ENCODE measurements at regions not wholly inside any gene's neighbourhood (a gene's known extent, or its start where the extent isn't known, plus 50 kb on each side); places are given as distances from the start of the nearest gene placed in this dataset.

DNA sequence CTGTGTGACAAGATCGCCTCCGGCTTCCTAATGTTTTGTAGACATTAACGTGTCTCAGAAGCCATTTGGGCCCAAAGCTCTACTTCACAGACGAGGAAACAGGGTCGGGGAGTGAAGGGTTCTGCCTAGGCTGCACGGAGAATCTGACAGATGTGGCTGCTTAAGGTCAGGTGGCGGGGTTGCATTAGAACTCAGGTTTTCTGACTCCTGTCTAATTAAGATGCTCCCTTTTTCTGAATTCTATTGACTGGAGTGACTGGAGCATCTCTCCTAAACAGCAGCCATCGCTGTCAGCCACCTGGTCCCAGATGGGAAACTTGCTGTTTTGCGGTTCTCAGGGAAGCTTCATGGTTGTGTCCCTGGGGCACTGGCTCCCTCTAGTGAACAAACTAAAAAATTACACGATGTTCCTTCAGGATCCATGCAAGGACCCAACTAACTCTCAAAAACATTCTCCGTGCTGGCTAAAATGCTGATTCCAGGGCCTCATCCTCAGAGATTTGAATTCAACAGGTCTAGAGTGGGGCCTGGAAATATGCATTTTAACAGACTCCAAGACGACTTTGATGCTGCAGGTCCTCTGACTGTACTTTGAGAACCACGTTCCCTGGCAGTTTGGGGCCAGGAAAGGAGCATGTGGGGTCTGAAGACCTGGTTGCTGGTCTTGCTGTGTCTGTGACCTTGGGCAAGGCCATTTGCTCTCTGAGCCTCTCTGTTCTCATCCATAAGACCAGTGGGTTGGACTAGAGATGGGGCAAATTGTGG is 117.4 kb downstream of the IRF8 start:
- DNase-seq (ENCODE audit: extremely low spot score): no peak
- no peaks in the 10 kb centered on the region for H3K36me3 ChIP-seq (ENCODE audit: insufficient read depth)
- H3K4me1 ChIP-seq (ENCODE audit: insufficient read depth): no peaks in the 10 kb centered on the region
- WGBS: 51% methylated on average over 13 of the region's 13 CpGs
- no peak overlapping the region for H3K27ac ChIP-seq (ENCODE audit: low read depth)
- no peak overlapping the region for H3K4me3 ChIP-seq (ENCODE audit: low read depth, low read length)

GRCh38 chr16:86018071-86018470 is 119.1 kb downstream of the IRF8 start:
- DNase-seq (ENCODE audit: extremely low spot score): no peak
- Histone ChIP-seq H3K4me3 (ENCODE audit: low read depth, low read length) (no peak overlapping the region), H3K4me1 (ENCODE audit: insufficient read depth) (no peaks in the 10 kb centered on the region), H3K36me3 (ENCODE audit: insufficient read depth) (no peaks in the 10 kb centered on the region), H3K27ac (ENCODE audit: low read depth) (no peak overlapping the region)
- 42% methylated on average over 2 of the region's 2 CpGs for WGBS

DNA sequence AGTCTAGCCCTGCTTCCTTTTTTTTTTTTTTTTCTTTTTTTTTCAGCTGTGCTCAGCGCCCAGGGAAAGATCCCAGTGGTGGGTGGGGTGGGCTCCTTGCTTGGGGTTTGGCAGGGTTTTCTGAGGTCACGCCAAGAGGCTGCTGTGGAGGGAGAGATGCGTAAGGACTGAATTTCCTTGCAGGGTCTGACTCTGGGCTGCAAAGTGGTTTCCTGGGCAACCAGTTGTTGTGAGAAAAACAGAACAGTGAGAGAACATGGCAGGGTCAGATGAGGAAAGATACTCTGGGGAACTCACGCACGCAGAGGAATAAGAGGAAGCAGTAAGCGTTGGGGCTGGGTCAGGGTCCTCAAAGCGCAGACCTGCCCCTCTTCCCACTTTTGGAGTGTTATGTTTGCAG is 119.5 kb downstream of the IRF8 start:
- DNase-seq (ENCODE audit: extremely low spot score): peak; percentile 66
- no peak overlapping the region for H3K27ac ChIP-seq (ENCODE audit: low read depth)
- H3K4me3 ChIP-seq (ENCODE audit: low read depth, low read length): no peak overlapping the region
- no peaks in the 10 kb centered on the region for H3K4me1 ChIP-seq (ENCODE audit: insufficient read depth)
- WGBS: 5% methylated on average over 7 of the region's 7 CpGs
- H3K36me3 ChIP-seq (ENCODE audit: insufficient read depth): no peaks in the 10 kb centered on the region

- no peak for DNase-seq (ENCODE audit: extremely low spot score)
- H3K4me3 ChIP-seq (ENCODE audit: low read depth, low read length): no peak overlapping the region
Observed at GRCh38 chr16:86018941-86019340, 120.0 kb downstream of the IRF8 start.

GRCh38 chr16:86019446-86020047 is 120.6 kb downstream of the IRF8 start:
- no peak overlapping the region for H3K27ac ChIP-seq (ENCODE audit: low read depth)
- DNase-seq (ENCODE audit: extremely low spot score): no peak
- H3K36me3 ChIP-seq (ENCODE audit: insufficient read depth): no peaks in the 10 kb centered on the region
- 67% methylated on average over 14 of the region's 14 CpGs for WGBS
- H3K4me3 ChIP-seq (ENCODE audit: low read depth, low read length): no peak overlapping the region
- no peaks in the 10 kb centered on the region for H3K4me1 ChIP-seq (ENCODE audit: insufficient read depth)

More at GRCh38 chr16:86018941-86019340, 120.0 kb downstream of the IRF8 start:
- 59% methylated on average over 8 of the region's 8 CpGs for WGBS
- Histone ChIP-seq H3K4me1 (ENCODE audit: insufficient read depth) (no peaks in the 10 kb centered on the region), H3K36me3 (ENCODE audit: insufficient read depth) (no peaks in the 10 kb centered on the region), H3K27ac (ENCODE audit: low read depth) (no peak overlapping the region)

GRCh38 chr16:86020971-86021370 is 122.0 kb downstream of the IRF8 start:
- Histone ChIP-seq H3K36me3 (ENCODE audit: insufficient read depth) (no peaks in the 10 kb centered on the region), H3K27ac (ENCODE audit: low read depth) (no peak overlapping the region), H3K4me1 (ENCODE audit: insufficient read depth) (no peaks in the 10 kb centered on the region), H3K4me3 (ENCODE audit: low read depth, low read length) (no peak overlapping the region)
- DNase-seq (ENCODE audit: extremely low spot score): no peak
- 79% methylated on average over 7 of the region's 7 CpGs for WGBS

GRCh38 chr16:86022381-86022960 is 123.5 kb downstream of the IRF8 start:
- WGBS: 79% methylated on average over 7 of the region's 7 CpGs
- DNase-seq (ENCODE audit: extremely low spot score): no peak
- Histone ChIP-seq H3K4me3 (ENCODE audit: low read depth, low read length) (no peak overlapping the region), H3K36me3 (ENCODE audit: insufficient read depth) (no peaks in the 10 kb centered on the region), H3K27ac (ENCODE audit: low read depth) (no peak overlapping the region), H3K4me1 (ENCODE audit: insufficient read depth) (no peaks in the 10 kb centered on the region)

GRCh38 chr16:86024210-86024609 is 125.2 kb downstream of the IRF8 start:
- Histone ChIP-seq H3K4me1 (ENCODE audit: insufficient read depth) (no peaks in the 10 kb centered on the region), H3K4me3 (ENCODE audit: low read depth, low read length) (no peak overlapping the region), H3K36me3 (ENCODE audit: insufficient read depth) (no peaks in the 10 kb centered on the region), H3K27ac (ENCODE audit: low read depth) (no peak overlapping the region)
- DNase-seq (ENCODE audit: extremely low spot score): no peak

- DNase-seq (ENCODE audit: extremely low spot score): no peak
- Histone ChIP-seq H3K27ac (ENCODE audit: low read depth) (no peak overlapping the region), H3K4me1 (ENCODE audit: insufficient read depth) (no peaks in the 10 kb centered on the region), H3K36me3 (ENCODE audit: insufficient read depth) (no peaks in the 10 kb centered on the region), H3K4me3 (ENCODE audit: low read depth, low read length) (no peak overlapping the region)
- WGBS: 71% methylated on average over 3 of the region's 3 CpGs
Observed at GRCh38 chr16:86025706-86026105, 126.7 kb downstream of the IRF8 start.

DNA sequence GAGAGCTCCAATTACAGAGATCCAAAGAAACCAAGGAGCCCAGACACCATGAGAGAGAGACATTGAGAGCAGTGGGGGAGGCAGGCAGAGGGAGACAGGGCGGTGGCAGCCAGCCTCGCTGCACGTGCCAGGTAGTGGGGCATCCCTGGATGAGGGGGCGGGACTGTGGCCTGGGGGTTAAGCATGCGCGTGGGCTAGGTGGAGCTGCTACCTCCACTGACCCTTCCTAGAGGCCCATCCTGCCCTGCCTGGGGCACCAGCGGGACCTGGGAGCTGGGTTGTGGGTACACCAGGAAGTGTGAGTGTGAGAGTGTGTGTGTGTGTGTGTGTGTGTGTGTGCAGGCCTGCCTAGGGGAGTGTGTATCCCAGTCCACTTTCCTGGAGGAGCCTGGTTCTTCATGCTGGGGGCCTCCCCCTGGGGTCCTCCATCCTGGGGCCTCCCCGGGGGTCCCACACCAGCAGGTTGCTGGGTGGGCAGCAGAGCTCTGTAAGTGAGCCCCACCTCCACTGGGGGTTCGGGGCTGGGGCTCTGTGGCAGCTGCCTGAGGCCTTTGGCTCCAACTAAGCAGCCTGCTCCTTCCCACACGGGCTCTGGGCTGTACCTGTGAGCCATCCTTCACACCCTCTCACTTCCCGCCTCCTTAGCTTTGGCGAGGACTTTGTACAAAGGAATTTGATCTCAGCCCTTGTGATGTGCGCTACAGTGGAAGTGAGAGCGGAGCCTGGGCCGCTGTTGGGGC is 127.4 kb downstream of the IRF8 start:
- no peak for DNase-seq (ENCODE audit: extremely low spot score)
- 87% methylated on average over 15 of the region's 15 CpGs for WGBS
- Histone ChIP-seq H3K4me3 (ENCODE audit: low read depth, low read length) (no peak overlapping the region), H3K36me3 (ENCODE audit: insufficient read depth) (no peaks in the 10 kb centered on the region), H3K27ac (ENCODE audit: low read depth) (no peak overlapping the region), H3K4me1 (ENCODE audit: insufficient read depth) (no peaks in the 10 kb centered on the region)

DNA sequence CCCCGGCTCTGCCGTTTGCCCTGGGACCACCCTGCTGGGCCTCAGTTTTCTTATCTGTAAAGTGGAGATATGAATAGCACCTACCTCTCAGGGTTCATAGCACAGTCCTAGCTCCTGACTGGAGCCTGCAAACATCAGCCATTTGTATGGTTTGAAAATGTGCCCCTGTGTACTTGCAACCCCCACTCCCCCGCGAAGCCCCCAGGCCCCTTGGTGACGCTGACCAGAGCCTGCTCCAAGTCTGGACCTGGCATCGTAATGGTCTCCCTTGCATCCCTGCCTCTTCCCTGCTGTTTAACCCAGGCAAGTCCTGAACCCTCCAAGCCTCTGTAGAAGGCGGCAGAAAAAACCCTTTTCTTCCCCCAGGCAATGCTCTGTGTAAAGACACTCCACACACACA is 128.0 kb downstream of the IRF8 start:
- no peaks in the 10 kb centered on the region for H3K4me1 ChIP-seq (ENCODE audit: insufficient read depth)
- no peak for DNase-seq (ENCODE audit: extremely low spot score)
- H3K4me3 ChIP-seq (ENCODE audit: low read depth, low read length): no peak overlapping the region
- H3K27ac ChIP-seq (ENCODE audit: low read depth): no peak overlapping the region
- no peaks in the 10 kb centered on the region for H3K36me3 ChIP-seq (ENCODE audit: insufficient read depth)
- WGBS: 77% methylated on average over 7 of the region's 7 CpGs

DNA sequence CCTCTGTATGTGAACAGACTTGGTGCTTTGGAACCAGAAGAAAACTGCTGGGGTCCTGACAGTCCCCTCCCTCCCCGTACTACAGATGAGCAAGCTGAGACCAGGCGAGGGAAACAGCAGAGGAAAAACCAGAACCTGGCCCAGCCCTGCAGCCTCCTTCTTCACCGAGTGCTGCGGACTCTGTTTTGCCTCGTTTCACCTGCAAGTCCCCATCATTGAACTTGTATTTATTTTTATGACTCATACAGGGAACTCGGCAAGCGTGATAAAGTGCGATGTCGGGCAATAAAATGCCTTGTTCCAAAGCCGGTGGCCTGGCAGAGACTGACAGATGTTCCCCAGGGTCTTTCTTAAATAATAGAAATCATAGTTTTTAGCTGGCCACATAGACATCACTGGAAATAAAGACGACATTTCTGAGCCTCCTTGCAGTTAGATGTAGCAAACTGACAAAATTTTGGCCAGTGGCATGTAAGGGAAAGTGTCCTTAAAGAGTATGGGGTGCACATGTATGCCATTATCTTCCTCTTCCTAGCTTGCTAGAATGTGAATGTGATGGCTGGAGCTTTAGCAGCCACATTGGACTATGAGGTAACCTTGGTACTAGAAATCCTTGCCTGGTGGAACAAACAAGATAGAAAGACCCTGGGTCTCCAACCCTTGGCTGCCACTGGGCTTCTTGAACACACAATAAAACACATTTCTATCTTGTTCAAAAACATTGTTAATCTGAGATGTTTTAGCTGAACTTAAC is 128.6 kb downstream of the IRF8 start:
- Histone ChIP-seq H3K4me1 (ENCODE audit: insufficient read depth) (no peaks in the 10 kb centered on the region), H3K4me3 (ENCODE audit: low read depth, low read length) (no peak overlapping the region), H3K36me3 (ENCODE audit: insufficient read depth) (no peaks in the 10 kb centered on the region), H3K27ac (ENCODE audit: low read depth) (no peak overlapping the region)
- no peak for DNase-seq (ENCODE audit: extremely low spot score)
- WGBS: 83% methylated on average over 11 of the region's 11 CpGs

GRCh38 chr16:86029131-86029741 is 130.3 kb downstream of the IRF8 start:
- Histone ChIP-seq H3K36me3 (ENCODE audit: insufficient read depth) (no peaks in the 10 kb centered on the region), H3K27ac (ENCODE audit: low read depth) (no peak overlapping the region), H3K4me1 (ENCODE audit: insufficient read depth) (no peaks in the 10 kb centered on the region), H3K4me3 (ENCODE audit: low read depth, low read length) (no peak overlapping the region)
- DNase-seq (ENCODE audit: extremely low spot score): no peak
- WGBS: 32% methylated on average over 20 of the region's 20 CpGs
